HEK293 (cell line): ENCODE measurements at regions not wholly inside any gene's neighbourhood (a gene's known extent, or its start where the extent isn't known, plus 50 kb on each side); places are given as distances from the start of the nearest gene placed in this dataset.

ENCODE experiments used
- CTCF ChIA-PET: fragments of 350-600 bp; formaldehyde crosslinking; extraction: SDS; loops from one replicate; lab custom pipeline; 2021; ENCODE audit warnings: antibody characterized with exemption; lab: Yijun Ruan, JAX
- POLR2A ChIA-PET: fragments of 300-600 bp; formaldehyde crosslinking; extraction: SDS; loops from one replicate; lab custom pipeline; 2020; ENCODE audit warnings: antibody characterized with exemption, inconsistent platforms; lab: Yijun Ruan, JAX
- H3K27ac ChIP-seq: fragments of 200-500 bp; sonication (Bioruptor generic); 2 replicates; pipeline ENCODE4 v1.5.1; 2014; ENCODE audit warnings: low read depth, low read length, control low read depth, inconsistent platforms; ENCODE audit errors: extremely low read depth
- H3K36me3 ChIP-seq, 2 experiments: fragments of 200-500 bp in 1 of 2; sonication (Bioruptor generic) in 1 of 2; 1 replicate in 1 of 2; 2 replicates in 1 of 2; pipeline ENCODE4 v1.5.1; 2014 to 2017; ENCODE audit warnings: inconsistent platforms in 2 of 2, low read length in 2 of 2; ENCODE audit not compliant: control insufficient read depth in 2 of 2, insufficient read depth in 1 of 2
- H3K4me1 ChIP-seq: fragments of 200-500 bp; sonication (Bioruptor generic); 2 replicates; pipeline ENCODE4 v1.5.1; 2014; ENCODE audit warnings: mild to moderate bottlenecking, low read length, inconsistent platforms; ENCODE audit not compliant: control insufficient read depth, insufficient read depth
- H3K4me3 ChIP-seq: 2 replicates; pipeline ENCODE4 v1.5.1; 2011; ENCODE audit warnings: low read depth, mild to moderate bottlenecking, control low read depth, low read length, moderate library complexity
- H3K9me3 ChIP-seq: fragments of 200-500 bp; sonication (Bioruptor generic); 2 replicates; pipeline ENCODE4 v1.5.1; 2014; ENCODE audit warnings: low read depth, low read length, inconsistent platforms; ENCODE audit not compliant: control insufficient read depth, insufficient read depth
- HOXD13 ChIP-seq: sonication (generic); formaldehyde crosslinking; IDR thresholded peaks from 2 replicates; pipeline ENCODE4 v1.8.0; 2022; ENCODE audit warnings: missing genetic modification reagents, borderline replicate concordance
- KLF7 ChIP-seq: fragments of 450-650 bp; formaldehyde crosslinking; IDR thresholded peaks from 2 replicates; pipeline ENCODE4 v1.5.1; 2016; ENCODE audit warnings: missing biosample characterization, missing genetic modification characterization, borderline replicate concordance
- REPIN1 ChIP-seq: fragments of 450-650 bp; formaldehyde crosslinking; IDR thresholded peaks from 2 replicates; pipeline ENCODE4 v1.5.1; 2017; ENCODE audit warnings: missing biosample characterization, missing genetic modification characterization, low read depth
- SP7 ChIP-seq: fragments of 450-650 bp; formaldehyde crosslinking; IDR thresholded peaks from 2 replicates; pipeline ENCODE4 v1.5.1; 2016; ENCODE audit warnings: missing biosample characterization, missing genetic modification characterization
- TRIM28 ChIP-seq: IDR thresholded peaks from 2 replicates; pipeline ENCODE4 v1.6.1; 2011; ENCODE audit warnings: low read length, control low read depth, borderline replicate concordance
- YY1 ChIP-seq: fragments of 450-650 bp; formaldehyde crosslinking; IDR thresholded peaks from 2 replicates; pipeline ENCODE4 v1.5.1; 2018; ENCODE audit warnings: missing biosample characterization, missing genetic modification characterization
- ZBTB7A ChIP-seq: fragments of 450-650 bp; formaldehyde crosslinking; IDR thresholded peaks from 2 replicates; pipeline ENCODE4 v1.5.1; 2016; ENCODE audit warnings: low read depth, missing biosample characterization, missing genetic modification characterization
- ZBTB8A ChIP-seq: fragments of 450-650 bp; formaldehyde crosslinking; IDR thresholded peaks from 2 replicates; pipeline ENCODE4 v1.5.1; 2016; ENCODE audit warnings: missing biosample characterization, missing genetic modification characterization
- ZNF121 ChIP-seq: fragments of 450-650 bp; formaldehyde crosslinking; IDR thresholded peaks from 2 replicates; pipeline ENCODE4 v1.5.1; 2016; ENCODE audit warnings: missing biosample characterization, missing genetic modification characterization
- ZNF140 ChIP-seq: fragments of 450-650 bp; formaldehyde crosslinking; IDR thresholded peaks from 2 replicates; pipeline ENCODE4 v1.5.1; 2016; ENCODE audit warnings: missing biosample characterization, missing genetic modification characterization
- ZNF175 ChIP-seq: fragments of 450-650 bp; formaldehyde crosslinking; IDR thresholded peaks from 2 replicates; pipeline ENCODE4 v1.5.1; 2016; ENCODE audit warnings: missing biosample characterization, missing genetic modification characterization
- ZNF341 ChIP-seq: fragments of 450-650 bp; formaldehyde crosslinking; IDR thresholded peaks from 2 replicates; pipeline ENCODE4; 2016; ENCODE audit warnings: low read depth, missing biosample characterization, missing genetic modification characterization
- ZNF404 ChIP-seq: fragments of 450-650 bp; formaldehyde crosslinking; IDR thresholded peaks from 2 replicates; pipeline ENCODE4 v1.5.1; 2017; ENCODE audit warnings: missing biosample characterization, missing genetic modification characterization
- ZNF423 ChIP-seq: fragments of 450-650 bp; formaldehyde crosslinking; IDR thresholded peaks from 2 replicates; pipeline ENCODE4 v1.5.1; 2016; ENCODE audit warnings: missing biosample characterization, missing genetic modification characterization
- ZNF473 ChIP-seq: fragments of 450-650 bp; formaldehyde crosslinking; IDR thresholded peaks from 2 replicates; pipeline ENCODE4 v1.5.1; 2017; ENCODE audit warnings: missing biosample characterization, missing genetic modification characterization
- ZNF514 ChIP-seq: fragments of 450-650 bp; formaldehyde crosslinking; IDR thresholded peaks from 2 replicates; pipeline ENCODE4 v1.5.1; 2016; ENCODE audit warnings: missing biosample characterization, missing genetic modification characterization
- ZNF530 ChIP-seq: fragments of 450-650 bp; formaldehyde crosslinking; IDR thresholded peaks from 2 replicates; pipeline ENCODE4 v1.5.1; 2016; ENCODE audit warnings: low read depth, missing biosample characterization, missing genetic modification characterization
- ZNF596 ChIP-seq: fragments of 450-650 bp; IDR thresholded peaks from 2 replicates; pipeline ENCODE4 v1.5.0; 2018; ENCODE audit warnings: missing biosample characterization, mild to moderate bottlenecking, missing genetic modification characterization, moderate library complexity
- ZNF747 ChIP-seq: fragments of 450-650 bp; formaldehyde crosslinking; IDR thresholded peaks from 2 replicates; pipeline ENCODE4 v1.5.1; 2016; ENCODE audit warnings: missing biosample characterization, missing genetic modification characterization
- ZNF785 ChIP-seq: fragments of 450-650 bp; formaldehyde crosslinking; IDR thresholded peaks from 2 replicates; pipeline ENCODE4 v1.5.1; 2016; ENCODE audit warnings: missing biosample characterization, missing genetic modification characterization
- TF ChIP-seq, protein P1 (sequence below): fragments of 450-650 bp; formaldehyde crosslinking; IDR thresholded peaks from 2 replicates; pipeline ENCODE4 v1.5.1; 2016; ENCODE audit warnings: missing biosample characterization, missing genetic modification characterization
- TF ChIP-seq, protein P2 (sequence below): fragments of 450-650 bp; formaldehyde crosslinking; conservative IDR thresholded peaks from 2 replicates; pipeline ENCODE4 v1.5.1; 2016; ENCODE audit warnings: low read depth, missing biosample characterization, missing genetic modification characterization
- TF ChIP-seq, protein P3 (sequence below): fragments of 450-650 bp; formaldehyde crosslinking; IDR thresholded peaks from 2 replicates; pipeline ENCODE4 v1.5.0; 2017; ENCODE audit warnings: missing biosample characterization, missing genetic modification characterization, borderline replicate concordance
- TF ChIP-seq, protein P4 (sequence below): fragments of 450-650 bp; formaldehyde crosslinking; IDR thresholded peaks from 2 replicates; pipeline ENCODE4 v1.5.1; 2017; ENCODE audit warnings: missing biosample characterization, missing genetic modification characterization
- TF ChIP-seq, protein P5 (sequence below): fragments of 450-650 bp; formaldehyde crosslinking; IDR thresholded peaks from 2 replicates; pipeline ENCODE4 v1.5.1; 2016; ENCODE audit warnings: missing biosample characterization, missing genetic modification characterization

DNA sequence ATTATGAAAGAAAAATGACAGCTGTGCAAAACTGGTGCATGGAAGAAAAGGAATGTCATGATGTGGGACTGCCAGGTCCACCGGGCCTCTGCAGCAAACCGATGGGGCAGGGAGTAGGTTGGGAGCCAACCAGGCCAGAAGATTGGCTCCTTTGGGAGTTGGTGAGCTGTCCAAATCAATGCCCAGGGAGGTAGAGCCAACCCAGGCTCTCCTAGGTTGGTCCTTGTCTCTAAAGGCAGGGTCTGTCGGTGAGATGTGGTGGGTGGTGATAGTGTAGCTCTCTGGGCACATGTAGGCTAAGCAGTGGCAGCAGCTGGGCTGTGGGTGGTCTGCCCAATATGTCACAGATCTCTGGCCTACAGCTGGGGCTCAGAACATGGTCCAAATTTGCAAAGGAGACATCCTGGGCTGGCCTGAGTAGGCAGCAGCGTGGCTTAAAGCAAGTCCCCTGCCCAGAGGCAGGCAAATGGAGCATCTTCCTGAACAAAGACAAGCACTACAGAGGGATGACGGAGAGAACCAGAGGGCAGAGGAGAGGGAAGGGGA, 61.2 kb upstream of the PRDX6 start:
- POLR2A ChIA-PET, result no interaction called here
- CTCF ChIA-PET, result no interaction called here
- H3K4me3 ChIP-seq, result no peak overlapping the region
- TF ChIP-seq ZNF747 (tag by site-specific recombination) (no peak), ZNF785 (tag by site-specific recombination) (no peak), ZNF121 (tag by site-specific recombination) (no peak), ZNF423 (no peak), ZBTB7A (tag by site-specific recombination) (no peak), ZNF473 (tag by site-specific recombination) (no peak), ZNF514 (tag by site-specific recombination) (no peak), ZNF175 (tag by site-specific recombination) (no peak), TRIM28 (no peak), ZNF341 (tag by site-specific recombination) (no peak), HOXD13 (CRISPR knock-in tag) (no peak), SP7 (tag by site-specific recombination) (no peak), KLF7 (tag by site-specific recombination) (no peak), ZNF596 (no peak), ZBTB8A (no peak)
- TF ChIP-seq, protein P1, sequence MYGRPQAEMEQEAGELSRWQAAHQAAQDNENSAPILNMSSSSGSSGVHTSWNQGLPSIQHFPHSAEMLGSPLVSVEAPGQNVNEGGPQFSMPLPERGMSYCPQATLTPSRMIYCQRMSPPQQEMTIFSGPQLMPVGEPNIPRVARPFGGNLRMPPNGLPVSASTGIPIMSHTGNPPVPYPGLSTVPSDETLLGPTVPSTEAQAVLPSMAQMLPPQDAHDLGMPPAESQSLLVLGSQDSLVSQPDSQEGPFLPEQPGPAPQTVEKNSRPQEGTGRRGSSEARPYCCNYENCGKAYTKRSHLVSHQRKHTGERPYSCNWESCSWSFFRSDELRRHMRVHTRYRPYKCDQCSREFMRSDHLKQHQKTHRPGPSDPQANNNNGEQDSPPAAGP (tag by site-specific recombination), result no peak
- TF ChIP-seq, protein P2, sequence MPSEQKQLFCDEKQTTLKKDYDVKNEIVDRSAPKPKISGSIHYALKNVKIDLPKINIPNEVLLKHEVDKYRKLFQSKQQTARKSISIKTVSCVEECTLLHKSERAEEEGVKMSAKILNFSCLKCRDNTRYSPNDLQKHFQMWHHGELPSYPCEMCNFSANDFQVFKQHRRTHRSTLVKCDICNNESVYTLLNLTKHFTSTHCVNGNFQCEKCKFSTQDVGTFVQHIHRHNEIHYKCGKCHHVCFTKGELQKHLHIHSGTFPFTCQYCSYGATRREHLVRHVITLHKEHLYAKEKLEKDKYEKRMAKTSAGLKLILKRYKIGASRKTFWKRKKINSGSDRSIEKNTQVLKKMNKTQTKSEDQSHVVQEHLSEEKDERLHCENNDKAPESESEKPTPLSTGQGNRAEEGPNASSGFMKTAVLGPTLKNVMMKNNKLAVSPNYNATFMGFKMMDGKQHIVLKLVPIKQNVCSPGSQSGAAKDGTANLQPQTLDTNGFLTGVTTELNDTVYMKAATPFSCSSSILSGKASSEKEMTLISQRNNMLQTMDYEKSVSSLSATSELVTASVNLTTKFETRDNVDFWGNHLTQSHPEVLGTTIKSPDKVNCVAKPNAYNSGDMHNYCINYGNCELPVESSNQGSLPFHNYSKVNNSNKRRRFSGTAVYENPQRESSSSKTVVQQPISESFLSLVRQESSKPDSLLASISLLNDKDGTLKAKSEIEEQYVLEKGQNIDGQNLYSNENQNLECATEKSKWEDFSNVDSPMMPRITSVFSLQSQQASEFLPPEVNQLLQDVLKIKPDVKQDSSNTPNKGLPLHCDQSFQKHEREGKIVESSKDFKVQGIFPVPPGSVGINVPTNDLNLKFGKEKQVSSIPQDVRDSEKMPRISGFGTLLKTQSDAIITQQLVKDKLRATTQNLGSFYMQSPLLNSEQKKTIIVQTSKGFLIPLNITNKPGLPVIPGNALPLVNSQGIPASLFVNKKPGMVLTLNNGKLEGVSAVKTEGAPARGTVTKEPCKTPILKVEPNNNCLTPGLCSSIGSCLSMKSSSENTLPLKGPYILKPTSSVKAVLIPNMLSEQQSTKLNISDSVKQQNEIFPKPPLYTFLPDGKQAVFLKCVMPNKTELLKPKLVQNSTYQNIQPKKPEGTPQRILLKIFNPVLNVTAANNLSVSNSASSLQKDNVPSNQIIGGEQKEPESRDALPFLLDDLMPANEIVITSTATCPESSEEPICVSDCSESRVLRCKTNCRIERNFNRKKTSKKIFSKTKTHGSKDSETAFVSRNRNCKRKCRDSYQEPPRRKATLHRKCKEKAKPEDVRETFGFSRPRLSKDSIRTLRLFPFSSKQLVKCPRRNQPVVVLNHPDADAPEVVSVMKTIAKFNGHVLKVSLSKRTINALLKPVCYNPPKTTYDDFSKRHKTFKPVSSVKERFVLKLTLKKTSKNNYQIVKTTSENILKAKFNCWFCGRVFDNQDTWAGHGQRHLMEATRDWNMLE (tag by site-specific recombination), result no peak
- TF ChIP-seq, protein P3, sequence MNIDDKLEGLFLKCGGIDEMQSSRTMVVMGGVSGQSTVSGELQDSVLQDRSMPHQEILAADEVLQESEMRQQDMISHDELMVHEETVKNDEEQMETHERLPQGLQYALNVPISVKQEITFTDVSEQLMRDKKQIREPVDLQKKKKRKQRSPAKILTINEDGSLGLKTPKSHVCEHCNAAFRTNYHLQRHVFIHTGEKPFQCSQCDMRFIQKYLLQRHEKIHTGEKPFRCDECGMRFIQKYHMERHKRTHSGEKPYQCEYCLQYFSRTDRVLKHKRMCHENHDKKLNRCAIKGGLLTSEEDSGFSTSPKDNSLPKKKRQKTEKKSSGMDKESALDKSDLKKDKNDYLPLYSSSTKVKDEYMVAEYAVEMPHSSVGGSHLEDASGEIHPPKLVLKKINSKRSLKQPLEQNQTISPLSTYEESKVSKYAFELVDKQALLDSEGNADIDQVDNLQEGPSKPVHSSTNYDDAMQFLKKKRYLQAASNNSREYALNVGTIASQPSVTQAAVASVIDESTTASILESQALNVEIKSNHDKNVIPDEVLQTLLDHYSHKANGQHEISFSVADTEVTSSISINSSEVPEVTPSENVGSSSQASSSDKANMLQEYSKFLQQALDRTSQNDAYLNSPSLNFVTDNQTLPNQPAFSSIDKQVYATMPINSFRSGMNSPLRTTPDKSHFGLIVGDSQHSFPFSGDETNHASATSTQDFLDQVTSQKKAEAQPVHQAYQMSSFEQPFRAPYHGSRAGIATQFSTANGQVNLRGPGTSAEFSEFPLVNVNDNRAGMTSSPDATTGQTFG, result no peak
- TF ChIP-seq, all 188 proteins: peak for 0
- Histone ChIP-seq H3K36me3 (no peaks in the 10 kb centered on the region), H3K27ac (no peak overlapping the region), H3K4me1 (no peaks in the 10 kb centered on the region), H3K9me3 (no peaks in the 10 kb centered on the region)

DNA sequence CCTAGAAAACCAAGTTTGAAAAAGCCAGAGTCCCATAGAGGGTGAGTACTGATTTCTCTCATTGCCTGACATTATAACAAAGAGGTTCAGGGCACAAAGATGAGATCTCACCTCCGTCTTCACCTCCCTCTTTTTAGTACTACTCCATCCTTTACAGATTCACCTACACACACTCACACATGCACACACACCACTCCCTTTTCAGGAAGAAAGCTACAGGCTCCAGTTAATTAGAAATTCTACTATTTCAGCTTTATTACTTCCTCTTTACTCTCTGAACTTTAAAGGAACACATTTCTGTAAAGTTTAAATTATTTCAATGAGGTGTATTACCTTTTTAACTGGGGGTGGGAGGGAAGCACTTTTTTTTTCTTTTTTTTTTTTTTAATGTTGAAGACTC, 59.6 kb upstream of the PRDX6 start:
- Histone ChIP-seq H3K4me3 (no peak overlapping the region), H3K4me1 (no peaks in the 10 kb centered on the region), H3K36me3 (no peaks in the 10 kb centered on the region), H3K9me3 (no peaks in the 10 kb centered on the region), H3K27ac (no peak overlapping the region)
- POLR2A ChIA-PET, result no interaction called here
- CTCF ChIA-PET, result interaction anchor here (0.7 to 1.6 kb wide), 5 partner anchors 13 to 675 kb away, joined by 3 to 5 read pairs (median 4); no protein-coding TSS in a partner anchor
- TF ChIP-seq REPIN1, result no peak
- no peak for TF ChIP-seq YY1
- no peak for TF ChIP-seq ZNF530
- no peak for TF ChIP-seq ZNF404 (tag by site-specific recombination)
- TF ChIP-seq ZNF140 (tag by site-specific recombination), result no peak
- TF ChIP-seq, protein P4, sequence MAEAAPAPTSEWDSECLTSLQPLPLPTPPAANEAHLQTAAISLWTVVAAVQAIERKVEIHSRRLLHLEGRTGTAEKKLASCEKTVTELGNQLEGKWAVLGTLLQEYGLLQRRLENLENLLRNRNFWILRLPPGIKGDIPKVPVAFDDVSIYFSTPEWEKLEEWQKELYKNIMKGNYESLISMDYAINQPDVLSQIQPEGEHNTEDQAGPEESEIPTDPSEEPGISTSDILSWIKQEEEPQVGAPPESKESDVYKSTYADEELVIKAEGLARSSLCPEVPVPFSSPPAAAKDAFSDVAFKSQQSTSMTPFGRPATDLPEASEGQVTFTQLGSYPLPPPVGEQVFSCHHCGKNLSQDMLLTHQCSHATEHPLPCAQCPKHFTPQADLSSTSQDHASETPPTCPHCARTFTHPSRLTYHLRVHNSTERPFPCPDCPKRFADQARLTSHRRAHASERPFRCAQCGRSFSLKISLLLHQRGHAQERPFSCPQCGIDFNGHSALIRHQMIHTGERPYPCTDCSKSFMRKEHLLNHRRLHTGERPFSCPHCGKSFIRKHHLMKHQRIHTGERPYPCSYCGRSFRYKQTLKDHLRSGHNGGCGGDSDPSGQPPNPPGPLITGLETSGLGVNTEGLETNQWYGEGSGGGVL (tag by site-specific recombination), result no peak
- TF ChIP-seq, protein P5, sequence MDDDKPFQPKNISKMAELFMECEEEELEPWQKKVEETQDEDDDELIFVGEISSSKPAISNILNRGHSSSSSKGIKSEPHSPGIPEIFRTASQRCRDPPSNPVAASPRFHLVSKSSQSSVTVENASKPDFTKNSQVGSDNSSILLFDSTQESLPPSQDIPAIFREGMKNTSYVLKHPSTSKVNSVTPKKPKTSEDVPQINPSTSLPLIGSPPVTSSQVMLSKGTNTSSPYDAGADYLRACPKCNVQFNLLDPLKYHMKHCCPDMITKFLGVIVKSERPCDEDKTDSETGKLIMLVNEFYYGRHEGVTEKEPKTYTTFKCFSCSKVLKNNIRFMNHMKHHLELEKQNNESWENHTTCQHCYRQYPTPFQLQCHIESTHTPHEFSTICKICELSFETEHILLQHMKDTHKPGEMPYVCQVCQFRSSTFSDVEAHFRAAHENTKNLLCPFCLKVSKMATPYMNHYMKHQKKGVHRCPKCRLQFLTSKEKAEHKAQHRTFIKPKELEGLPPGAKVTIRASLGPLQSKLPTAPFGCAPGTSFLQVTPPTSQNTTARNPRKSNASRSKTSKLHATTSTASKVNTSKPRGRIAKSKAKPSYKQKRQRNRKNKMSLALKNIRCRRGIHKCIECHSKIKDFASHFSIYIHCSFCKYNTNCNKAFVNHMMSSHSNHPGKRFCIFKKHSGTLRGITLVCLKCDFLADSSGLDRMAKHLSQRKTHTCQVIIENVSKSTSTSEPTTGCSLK (tag by site-specific recombination), result no peak
